Hepatocyte (in vitro differentiated cells): ENCODE measurements at regions not wholly inside any gene's neighbourhood (a gene's known extent, or its start where the extent isn't known, plus 50 kb on each side); places are given as distances from the start of the nearest gene placed in this dataset.

Experiments used
- DNase-seq: peaks from one replicate; pipeline ENCODE4 v3.0.0-alpha.2; 2016; ENCODE audit warnings: low spot score
- H2AFZ ChIP-seq: fragments of 200-600 bp; sonication (generic); 2 replicates; pipeline ENCODE4 v1.6.0; 2016; ENCODE audit warnings: antibody characterized with exemption, mild to moderate bottlenecking
- H3K27ac ChIP-seq: fragments of 200-600 bp; sonication (generic); 2 replicates; pipeline ENCODE4 v1.5.1; 2016; ENCODE audit warnings: mild to moderate bottlenecking
- H3K27me3 ChIP-seq: fragments of 200-600 bp; sonication (generic); 2 replicates; pipeline ENCODE4 v1.6.1; 2016
- H3K36me3 ChIP-seq: fragments of 200-600 bp; sonication (generic); replicated peaks from 2 replicates; pipeline ENCODE4 v1.5.1; 2016; ENCODE audit warnings: low read depth; ENCODE audit not compliant: insufficient read depth
- H3K4me1 ChIP-seq: fragments of 200-600 bp; sonication (generic); 2 replicates; pipeline ENCODE4 v1.5.1; 2016; ENCODE audit warnings: mild to moderate bottlenecking, moderate library complexity; ENCODE audit not compliant: insufficient read depth
- H3K4me2 ChIP-seq: fragments of 200-600 bp; sonication (generic); 2 replicates; pipeline ENCODE4 v1.6.0; 2016
- H3K4me3 ChIP-seq: fragments of 200-600 bp; sonication (generic); 2 replicates; pipeline ENCODE4 v1.5.1; 2016; ENCODE audit warnings: mild to moderate bottlenecking
- H3K79me2 ChIP-seq: fragments of 200-600 bp; sonication (generic); 2 replicates; pipeline ENCODE4 v1.6.0; 2017; ENCODE audit warnings: mild to moderate bottlenecking
- H3K9me2 ChIP-seq: fragments of 200-600 bp; sonication (generic); replicated peaks from 2 replicates; pipeline ENCODE4 v1.6.0; 2017; ENCODE audit warnings: mild to moderate bottlenecking; ENCODE audit not compliant: insufficient read depth
- H3K9me3 ChIP-seq: fragments of 200-600 bp; sonication (generic); 2 replicates; pipeline ENCODE4 v1.5.1; 2016; ENCODE audit warnings: low read depth, mild to moderate bottlenecking
- H4K20me1 ChIP-seq: fragments of 200-600 bp; sonication (generic); 2 replicates; pipeline ENCODE4 v1.6.0; 2016; ENCODE audit warnings: mild to moderate bottlenecking; ENCODE audit not compliant: insufficient read depth, poor library complexity, severe bottlenecking
- EZH2 ChIP-seq: fragments of 200-600 bp; sonication (generic); IDR thresholded peaks from 2 replicates; pipeline ENCODE4 v1.6.1; 2016; ENCODE audit warnings: antibody characterized with exemption, mild to moderate bottlenecking, borderline replicate concordance
- EZH2phosphoT487 ChIP-seq: fragments of 200-600 bp; sonication (generic); IDR thresholded peaks from one replicate; pipeline ENCODE4 v1.6.1; 2018; ENCODE audit warnings: antibody characterized with exemption, mild to moderate bottlenecking, low read depth, moderate library complexity; ENCODE audit not compliant: unreplicated experiment, severe bottlenecking
- WGBS: methylation state at CpG from one replicate; pipeline ENCODE4 v1.1.6; 2016; ENCODE audit warnings: low lambda C conversion rate; ENCODE audit errors: missing lambda C conversion rate; 5-methylcytosine and 5-hydroxymethylcytosine counted together
- TF ChIP-seq, protein P1 (sequence below): fragments of 200-600 bp; sonication (generic); IDR thresholded peaks from 2 replicates; pipeline ENCODE4 v1.5.1; 2016; ENCODE audit warnings: antibody characterized with exemption, mild to moderate bottlenecking; ENCODE audit not compliant: poor library complexity

DNA sequence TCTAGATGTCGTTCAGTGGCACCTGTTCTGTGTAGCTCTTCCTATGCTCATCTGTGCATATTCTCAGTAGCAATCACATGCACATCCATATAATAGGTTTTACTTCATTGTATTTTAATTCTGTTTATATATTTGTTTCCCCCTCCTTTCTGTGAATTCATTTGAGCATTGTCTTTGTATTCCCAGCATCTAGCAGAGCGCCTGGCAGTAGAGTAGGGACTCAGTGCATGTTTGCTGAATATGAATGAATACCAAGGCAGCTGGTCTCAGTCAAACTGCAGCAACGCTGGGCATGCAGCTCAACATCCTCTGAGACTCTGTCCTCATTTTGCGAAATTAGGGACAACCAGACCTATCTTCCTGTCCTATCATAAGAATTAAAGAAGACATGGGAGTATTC, 330.1 kb downstream of the SPRY2 start:
- TF ChIP-seq, protein P1, sequence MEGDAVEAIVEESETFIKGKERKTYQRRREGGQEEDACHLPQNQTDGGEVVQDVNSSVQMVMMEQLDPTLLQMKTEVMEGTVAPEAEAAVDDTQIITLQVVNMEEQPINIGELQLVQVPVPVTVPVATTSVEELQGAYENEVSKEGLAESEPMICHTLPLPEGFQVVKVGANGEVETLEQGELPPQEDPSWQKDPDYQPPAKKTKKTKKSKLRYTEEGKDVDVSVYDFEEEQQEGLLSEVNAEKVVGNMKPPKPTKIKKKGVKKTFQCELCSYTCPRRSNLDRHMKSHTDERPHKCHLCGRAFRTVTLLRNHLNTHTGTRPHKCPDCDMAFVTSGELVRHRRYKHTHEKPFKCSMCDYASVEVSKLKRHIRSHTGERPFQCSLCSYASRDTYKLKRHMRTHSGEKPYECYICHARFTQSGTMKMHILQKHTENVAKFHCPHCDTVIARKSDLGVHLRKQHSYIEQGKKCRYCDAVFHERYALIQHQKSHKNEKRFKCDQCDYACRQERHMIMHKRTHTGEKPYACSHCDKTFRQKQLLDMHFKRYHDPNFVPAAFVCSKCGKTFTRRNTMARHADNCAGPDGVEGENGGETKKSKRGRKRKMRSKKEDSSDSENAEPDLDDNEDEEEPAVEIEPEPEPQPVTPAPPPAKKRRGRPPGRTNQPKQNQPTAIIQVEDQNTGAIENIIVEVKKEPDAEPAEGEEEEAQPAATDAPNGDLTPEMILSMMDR: no peak
- TF ChIP-seq EZH2phosphoT487: no peak
- TF ChIP-seq EZH2: no peak
- H3K9me2 ChIP-seq: no peaks in the 10 kb centered on the region

DNA sequence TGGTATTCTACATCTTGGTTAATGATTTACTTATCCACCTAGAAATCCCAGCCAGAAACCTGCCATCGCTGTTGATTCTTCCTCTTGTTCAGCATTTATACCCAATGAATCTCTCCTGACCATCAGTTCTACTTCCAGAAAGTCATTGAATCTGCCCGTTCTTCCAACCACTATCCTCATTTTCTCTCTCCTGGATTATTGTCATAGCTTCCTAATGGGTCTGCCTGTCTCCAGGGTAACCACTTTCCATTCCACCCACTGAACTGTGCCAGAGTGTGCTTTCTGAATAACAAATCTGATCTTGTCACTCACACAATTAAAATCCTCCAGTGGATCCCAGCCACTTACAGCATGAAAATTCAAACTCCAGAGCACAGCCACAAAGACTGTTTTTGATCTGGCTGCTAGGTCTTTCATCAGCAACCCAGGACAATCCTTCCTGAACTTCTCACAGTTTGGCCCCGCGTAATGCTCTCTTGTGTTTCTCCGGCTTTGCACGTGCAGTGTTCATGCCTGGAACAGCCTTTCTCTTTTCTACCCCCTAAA, 330.6 kb downstream of the SPRY2 start:
- Histone ChIP-seq H3K27me3 (no peaks in the 10 kb centered on the region), H3K4me3 (no peak overlapping the region), H3K4me1 (peaks cover 9% of the 10 kb centered on the region), H3K9me2 (no peaks in the 10 kb centered on the region), H3K36me3 (no peaks in the 10 kb centered on the region), H3K79me2 (no peaks in the 10 kb centered on the region), H2AFZ (no peak overlapping the region), H3K9me3 (no peaks in the 10 kb centered on the region), H3K27ac (no peak overlapping the region), H3K4me2 (peak overlapping the region; percentile 34), H4K20me1 (no peaks in the 10 kb centered on the region)
- 84% methylated on average over 6 of the region's 6 CpGs for WGBS
- TF ChIP-seq, protein P1: no peak
- TF ChIP-seq EZH2phosphoT487 (no peak), EZH2 (no peak)
- DNase-seq: no peak

More for the DNA sequence above, 330.1 kb downstream of the SPRY2 start:
- H3K27ac ChIP-seq: no peak overlapping the region
- H2AFZ ChIP-seq: no peak overlapping the region
- no peaks in the 10 kb centered on the region for H3K9me3 ChIP-seq
- no peaks in the 10 kb centered on the region for H3K36me3 ChIP-seq
- H3K27me3 ChIP-seq: no peaks in the 10 kb centered on the region
- WGBS: 92% methylated on average over 4 of the region's 4 CpGs
- no peak for DNase-seq
- no peaks in the 10 kb centered on the region for H4K20me1 ChIP-seq
- H3K4me3 ChIP-seq: no peak overlapping the region
- H3K4me1 ChIP-seq: peaks cover 9% of the 10 kb centered on the region
- H3K4me2 ChIP-seq: no peak overlapping the region
- H3K79me2 ChIP-seq: no peaks in the 10 kb centered on the region

DNA sequence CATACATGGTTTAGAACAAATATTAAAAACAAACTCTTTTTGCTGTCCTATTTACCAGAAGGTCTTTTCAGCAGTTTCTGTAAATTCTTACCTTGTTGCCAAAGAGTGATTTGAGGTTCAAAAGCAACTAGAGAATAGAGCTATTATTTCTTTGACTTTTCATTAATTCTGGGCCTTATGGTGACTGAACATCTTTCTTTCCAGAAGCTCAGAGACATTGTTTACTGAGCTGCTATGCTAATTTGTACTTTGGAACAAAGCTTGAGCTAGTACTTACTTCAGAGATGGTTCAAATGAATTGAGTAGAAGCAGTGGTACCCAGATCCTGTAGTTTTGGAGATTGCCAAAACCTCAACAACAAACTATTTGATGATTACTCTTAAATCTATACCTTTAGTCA, 331.2 kb downstream of the SPRY2 start:
- Histone ChIP-seq H3K36me3 (no peaks in the 10 kb centered on the region), H3K4me1 (peaks cover 9% of the 10 kb centered on the region), H2AFZ (no peak overlapping the region), H3K4me3 (no peak overlapping the region), H3K9me2 (no peaks in the 10 kb centered on the region), H4K20me1 (no peaks in the 10 kb centered on the region), H3K9me3 (no peaks in the 10 kb centered on the region), H3K79me2 (no peaks in the 10 kb centered on the region), H3K4me2 (no peak overlapping the region), H3K27ac (no peak overlapping the region), H3K27me3 (no peaks in the 10 kb centered on the region)
- no peak for DNase-seq
- TF ChIP-seq EZH2phosphoT487 (no peak), EZH2 (no peak)
- TF ChIP-seq, protein P1: no peak

DNA sequence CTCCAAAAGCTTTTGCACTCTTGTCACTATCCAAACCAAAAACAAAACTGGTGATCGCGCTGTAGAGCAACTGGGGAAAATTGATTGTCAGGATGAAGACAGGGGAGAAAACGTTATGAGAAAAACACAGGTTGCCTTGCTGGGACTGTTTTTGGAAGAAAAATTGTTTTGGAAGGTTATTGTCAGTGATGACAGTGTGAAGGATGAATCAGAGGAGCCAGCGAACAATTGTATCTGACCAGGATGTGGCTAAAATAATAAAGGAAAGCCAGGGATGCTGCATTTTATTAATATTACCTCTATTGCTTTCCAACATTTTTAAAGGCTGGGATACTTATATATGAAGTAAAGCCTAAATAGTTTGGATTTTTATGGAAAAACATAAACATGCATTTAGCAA, 334.0 kb downstream of the SPRY2 start:
- no peak overlapping the region for H3K4me3 ChIP-seq
- H3K27me3 ChIP-seq: no peaks in the 10 kb centered on the region
- H3K36me3 ChIP-seq: no peaks in the 10 kb centered on the region
- no peaks in the 10 kb centered on the region for H4K20me1 ChIP-seq
- H3K79me2 ChIP-seq: no peaks in the 10 kb centered on the region
- H3K4me1 ChIP-seq: peaks cover 5% of the 10 kb centered on the region
- TF ChIP-seq EZH2: no peak
- no peak for TF ChIP-seq EZH2phosphoT487
- TF ChIP-seq, protein P1: no peak
- H3K9me3 ChIP-seq: no peaks in the 10 kb centered on the region
- H3K4me2 ChIP-seq: no peak overlapping the region
- no peak overlapping the region for H2AFZ ChIP-seq
- WGBS: 94% methylated on average over 4 of the region's 4 CpGs
- no peak for DNase-seq
- H3K27ac ChIP-seq: no peak overlapping the region
- H3K9me2 ChIP-seq: no peaks in the 10 kb centered on the region
